Muscle layer of duodenum (tissue), 2 donors: ENCODE measurements at regions not wholly inside any gene's neighbourhood (a gene's known extent, or its start where the extent isn't known, plus 50 kb on each side); places are given as distances from the start of the nearest gene placed in this dataset.

Experiments used
- H3K27ac ChIP-seq: one replicate; pipeline ENCODE4 v1.7.0; 2013; ENCODE audit warnings: mild to moderate bottlenecking, low read length
- H3K27me3 ChIP-seq: one replicate; pipeline ENCODE4 v1.7.0; 2013; ENCODE audit warnings: low read depth, mild to moderate bottlenecking, control low read depth, low read length
- H3K36me3 ChIP-seq, 2 donors: one replicate each; pipeline ENCODE4 v1.7.0; 2013; ENCODE audit warnings: low read length in 2 of 2, control low read depth in 1 of 2, mild to moderate bottlenecking in 1 of 2; ENCODE audit not compliant: insufficient read depth in 2 of 2, control insufficient read depth in 1 of 2
- H3K4me1 ChIP-seq, 2 donors: one replicate each; pipeline ENCODE4 v1.7.0; 2013; ENCODE audit warnings: low read length in 2 of 2, mild to moderate bottlenecking in 2 of 2, control low read depth in 1 of 2, moderate library complexity in 1 of 2; ENCODE audit not compliant: insufficient read depth in 2 of 2, control insufficient read depth in 1 of 2
- H3K4me3 ChIP-seq, 2 donors: one replicate each; pipeline ENCODE4 v1.7.0; 2013; ENCODE audit warnings: low read length in 2 of 2, low read depth in 1 of 2, mild to moderate bottlenecking in 1 of 2
- H3K9me3 ChIP-seq, 2 donors: one replicate each; pipeline ENCODE4 v1.7.0; 2013; ENCODE audit warnings: low read length in 2 of 2, control low read depth in 1 of 2, mild to moderate bottlenecking in 1 of 2; ENCODE audit not compliant: control insufficient read depth in 1 of 2
- donor health status: healthy.

DNA sequence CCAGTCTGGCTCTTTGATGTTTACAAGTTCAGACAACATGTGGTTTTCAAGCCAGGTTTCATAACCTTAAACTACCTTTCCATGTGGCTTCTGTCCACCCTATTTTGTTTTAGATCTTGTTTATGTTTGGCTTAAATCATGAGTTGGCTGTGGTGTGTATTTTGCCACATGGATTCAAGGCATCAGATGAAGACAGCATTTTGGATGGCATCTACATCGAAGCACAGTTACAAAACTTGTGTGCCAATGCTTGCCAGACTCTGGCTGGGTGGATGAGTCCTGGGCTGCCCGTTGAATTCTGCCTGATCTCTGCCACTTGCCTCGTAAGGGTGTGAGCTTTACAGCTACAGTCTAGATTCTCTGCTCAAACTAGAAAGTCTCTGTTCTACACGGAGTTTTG, 335.3 kb downstream of the MYCN start:
- no peaks in the 10 kb centered on the region for H3K9me3 ChIP-seq
- H3K27ac ChIP-seq, result no peak overlapping the region
- no peaks in the 10 kb centered on the region for H3K27me3 ChIP-seq
- H3K4me1 ChIP-seq, result no peaks in the 10 kb centered on the region
- no peaks in the 10 kb centered on the region for H3K36me3 ChIP-seq
- H3K4me3 ChIP-seq, result no peak overlapping the region

- H3K27ac ChIP-seq, result no peak overlapping the region
- H3K36me3 ChIP-seq, result no peaks in the 10 kb centered on the region
- no peaks in the 10 kb centered on the region for H3K9me3 ChIP-seq
- H3K4me1 ChIP-seq, result no peaks in the 10 kb centered on the region
- H3K27me3 ChIP-seq, result no peaks in the 10 kb centered on the region
- no peak overlapping the region for H3K4me3 ChIP-seq
Observed at GRCh38 chr2:16275131-16275530, 334.8 kb downstream of the MYCN start.

GRCh38 chr2:16273111-16273510, 332.8 kb downstream of the MYCN start:
- Histone ChIP-seq H3K27ac (no peak overlapping the region), H3K9me3 (no peaks in the 10 kb centered on the region), H3K4me3 (no peak overlapping the region), H3K4me1 (no peaks in the 10 kb centered on the region), H3K36me3 (no peaks in the 10 kb centered on the region), H3K27me3 (no peaks in the 10 kb centered on the region)

DNA sequence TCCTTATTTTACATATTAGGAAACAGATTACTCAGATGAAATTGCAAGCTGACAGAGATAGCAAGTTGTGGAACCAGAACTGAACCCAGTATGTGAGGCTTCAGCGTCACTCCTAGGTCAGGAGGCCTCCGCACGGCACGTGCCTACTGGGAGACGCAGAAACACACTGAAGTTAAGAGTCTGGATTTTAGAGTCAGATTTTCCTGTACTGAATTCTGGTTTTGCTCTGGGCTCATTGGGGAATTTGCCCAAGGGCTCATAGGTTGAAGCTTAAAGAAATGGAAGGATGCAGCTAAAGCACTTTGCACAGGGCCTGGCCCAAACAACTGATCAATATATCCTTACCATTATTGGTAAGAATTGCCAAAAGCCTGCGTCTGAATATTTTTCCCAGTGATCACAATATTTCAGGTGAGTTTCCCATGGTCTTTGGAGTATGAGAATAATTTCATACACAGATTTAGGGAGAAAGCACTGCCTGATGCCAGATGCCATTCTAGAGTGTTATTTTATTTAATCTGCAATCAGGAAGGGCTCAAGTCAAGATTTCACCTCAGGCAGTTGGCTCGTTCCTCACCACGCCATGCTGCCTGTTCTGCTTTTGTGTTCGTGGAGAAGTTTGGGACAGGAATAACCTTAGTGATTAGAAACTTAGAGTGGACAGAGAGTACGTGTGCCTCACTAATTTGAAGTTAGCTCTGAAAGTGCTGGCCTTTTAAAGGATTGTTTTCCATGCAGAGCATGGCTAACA, 331.9 kb downstream of the MYCN start:
- H3K27ac ChIP-seq, result no peak overlapping the region
- H3K27me3 ChIP-seq, result no peaks in the 10 kb centered on the region
- no peaks in the 10 kb centered on the region for H3K9me3 ChIP-seq
- H3K4me1 ChIP-seq, result no peaks in the 10 kb centered on the region
- H3K4me3 ChIP-seq, result no peak overlapping the region
- no peaks in the 10 kb centered on the region for H3K36me3 ChIP-seq

- no peak overlapping the region for H3K4me3 ChIP-seq
- no peaks in the 10 kb centered on the region for H3K4me1 ChIP-seq
- H3K27me3 ChIP-seq, result no peaks in the 10 kb centered on the region
- H3K36me3 ChIP-seq, result no peaks in the 10 kb centered on the region
- no peak overlapping the region for H3K27ac ChIP-seq
- no peaks in the 10 kb centered on the region for H3K9me3 ChIP-seq
Observed at GRCh38 chr2:16271231-16271896, 331.0 kb downstream of the MYCN start.

GRCh38 chr2:16270441-16270840, 330.1 kb downstream of the MYCN start:
- H3K4me3 ChIP-seq, result no peak overlapping the region
- no peaks in the 10 kb centered on the region for H3K27me3 ChIP-seq
- H3K9me3 ChIP-seq, result no peaks in the 10 kb centered on the region
- H3K4me1 ChIP-seq, result no peaks in the 10 kb centered on the region
- no peaks in the 10 kb centered on the region for H3K36me3 ChIP-seq
- no peak overlapping the region for H3K27ac ChIP-seq

GRCh38 chr2:16268301-16269000, 328.1 kb downstream of the MYCN start:
- Histone ChIP-seq H3K36me3 (no peaks in the 10 kb centered on the region), H3K4me1 (no peaks in the 10 kb centered on the region), H3K4me3 (no peak overlapping the region), H3K27ac (no peak overlapping the region), H3K9me3 (no peaks in the 10 kb centered on the region), H3K27me3 (no peaks in the 10 kb centered on the region)

DNA sequence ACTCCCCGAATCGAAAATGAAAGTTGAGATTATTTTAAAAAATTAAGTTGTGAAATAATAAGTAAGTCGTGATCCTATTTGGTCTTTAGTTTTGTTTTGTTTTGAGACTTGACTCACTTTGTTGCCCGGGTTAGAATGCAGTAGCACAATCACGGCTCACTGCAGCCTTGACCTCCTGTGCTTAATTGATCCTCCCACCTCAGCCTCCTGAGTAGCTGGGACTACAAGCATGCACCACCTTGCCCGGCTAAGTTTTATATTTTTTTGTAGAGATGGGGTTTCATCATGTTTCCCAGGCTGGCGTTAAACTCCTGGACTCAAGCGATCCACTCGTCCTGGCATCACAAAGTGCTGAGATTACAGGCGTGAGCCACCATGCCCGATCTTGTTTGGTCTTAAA, 326.2 kb downstream of the MYCN start:
- no peaks in the 10 kb centered on the region for H3K4me1 ChIP-seq
- no peak overlapping the region for H3K4me3 ChIP-seq
- H3K27ac ChIP-seq, result no peak overlapping the region
- H3K9me3 ChIP-seq, result no peaks in the 10 kb centered on the region
- H3K27me3 ChIP-seq, result no peaks in the 10 kb centered on the region
- no peaks in the 10 kb centered on the region for H3K36me3 ChIP-seq

DNA sequence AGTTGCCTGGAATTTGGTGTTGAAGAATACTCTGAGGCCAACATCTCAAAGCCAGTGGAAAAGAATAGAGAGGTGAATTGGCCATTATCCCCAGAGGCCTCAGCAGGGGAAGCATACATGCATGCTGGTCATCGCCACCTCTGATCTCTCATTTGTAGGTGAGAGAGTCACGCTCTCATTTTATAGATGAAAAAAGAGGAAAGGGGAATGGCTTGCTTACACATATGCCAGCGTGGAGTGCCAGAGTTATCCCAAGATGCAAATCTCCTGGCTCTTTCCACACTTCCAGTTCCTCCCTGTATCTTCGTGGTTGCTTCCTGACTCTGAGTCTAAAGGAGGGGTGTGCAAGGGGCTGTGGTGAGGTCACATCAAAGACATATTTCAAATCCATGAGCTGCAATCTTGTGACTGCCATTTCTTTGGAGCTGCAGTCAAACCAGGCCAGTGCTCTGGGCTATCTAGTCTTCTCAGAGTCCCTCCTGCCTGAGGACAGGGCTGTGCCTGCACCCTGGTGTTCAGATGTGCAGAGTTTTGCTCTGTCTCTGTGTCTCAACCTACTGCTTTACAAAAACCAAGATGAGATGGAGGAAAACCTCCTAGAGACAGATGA, 324.7 kb downstream of the MYCN start:
- Histone ChIP-seq H3K27ac (no peak overlapping the region), H3K4me3 (no peak overlapping the region), H3K4me1 (no peaks in the 10 kb centered on the region), H3K27me3 (no peaks in the 10 kb centered on the region), H3K9me3 (no peaks in the 10 kb centered on the region), H3K36me3 (no peaks in the 10 kb centered on the region)

- H3K4me1 ChIP-seq, result no peaks in the 10 kb centered on the region
- H3K27ac ChIP-seq, result no peak overlapping the region
- H3K27me3 ChIP-seq, result no peaks in the 10 kb centered on the region
- H3K9me3 ChIP-seq, result no peaks in the 10 kb centered on the region
- H3K4me3 ChIP-seq, result no peak overlapping the region
- no peaks in the 10 kb centered on the region for H3K36me3 ChIP-seq
Observed at GRCh38 chr2:16264491-16264890, 324.1 kb downstream of the MYCN start.

GRCh38 chr2:16263241-16263890, 323.0 kb downstream of the MYCN start:
- no peaks in the 10 kb centered on the region for H3K4me1 ChIP-seq
- H3K9me3 ChIP-seq, result no peaks in the 10 kb centered on the region
- no peaks in the 10 kb centered on the region for H3K36me3 ChIP-seq
- no peaks in the 10 kb centered on the region for H3K27me3 ChIP-seq
- H3K4me3 ChIP-seq, result no peak overlapping the region
- H3K27ac ChIP-seq, result no peak overlapping the region
